GM18909 (cell line): ENCODE measurements at regions not wholly inside any gene's neighbourhood (a gene's known extent, or its start where the extent isn't known, plus 50 kb on each side); places are given as distances from the start of the nearest gene placed in this dataset.

ENCODE experiments used
- ATAC-seq: cut with Tn5 transposase; IDR thresholded peaks from one replicate; pipeline ENCODE4 v1.9.1; 2021; ENCODE audit warnings: mild to moderate bottlenecking; ENCODE audit not compliant: unreplicated experiment, poor library complexity

DNA sequence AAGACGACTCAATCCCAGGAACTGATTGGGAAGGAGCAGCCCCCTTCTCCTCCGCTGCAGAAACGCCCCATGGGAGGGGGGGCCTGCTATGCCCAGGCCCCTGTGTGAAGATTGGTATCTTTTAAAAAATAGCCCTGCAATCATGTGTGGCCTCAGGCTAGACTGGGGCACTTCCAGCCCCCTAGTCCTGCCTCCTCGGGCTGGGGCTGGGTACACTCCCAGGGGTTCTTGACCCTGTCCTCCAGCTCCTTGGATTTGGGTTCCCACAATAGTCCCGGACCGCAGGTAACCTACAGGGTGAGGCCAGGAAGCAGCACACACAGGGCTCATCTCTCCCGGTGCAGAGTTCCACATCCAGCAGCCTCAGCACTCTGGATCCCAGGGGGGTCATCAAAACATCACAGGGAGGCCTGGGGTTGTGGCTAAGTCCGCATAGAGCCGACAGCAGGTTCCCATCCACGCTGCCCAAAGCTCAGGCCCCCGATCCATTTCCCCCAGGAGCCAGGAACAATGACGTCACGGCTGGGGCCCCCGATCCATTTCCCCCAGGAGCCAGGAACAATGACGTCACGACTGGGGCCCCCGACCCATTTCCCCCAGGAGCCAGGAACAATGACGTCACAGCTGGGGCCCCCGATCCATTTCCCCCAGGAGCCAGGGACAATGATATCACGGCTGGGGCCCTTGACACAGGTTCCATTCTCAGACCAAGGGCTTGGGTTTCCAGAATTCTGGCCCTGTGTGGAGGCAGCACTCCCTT is 202.4 kb downstream of the IRF8 start:
- no peak for ATAC-seq

DNA sequence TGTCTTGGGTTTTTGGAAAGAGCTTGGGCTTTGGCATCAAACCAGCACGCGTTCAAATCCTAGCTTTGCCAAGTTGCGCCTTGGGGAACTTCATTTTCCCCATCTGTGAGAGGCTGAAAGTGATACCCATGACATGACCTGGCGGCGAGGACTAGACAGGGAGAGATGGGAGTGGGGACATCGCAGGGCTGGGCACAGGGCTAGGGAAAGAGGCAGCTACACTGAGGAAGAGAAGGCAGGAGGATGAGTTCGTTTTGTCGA is 202.9 kb downstream of the IRF8 start:
- ATAC-seq, result no peak

DNA sequence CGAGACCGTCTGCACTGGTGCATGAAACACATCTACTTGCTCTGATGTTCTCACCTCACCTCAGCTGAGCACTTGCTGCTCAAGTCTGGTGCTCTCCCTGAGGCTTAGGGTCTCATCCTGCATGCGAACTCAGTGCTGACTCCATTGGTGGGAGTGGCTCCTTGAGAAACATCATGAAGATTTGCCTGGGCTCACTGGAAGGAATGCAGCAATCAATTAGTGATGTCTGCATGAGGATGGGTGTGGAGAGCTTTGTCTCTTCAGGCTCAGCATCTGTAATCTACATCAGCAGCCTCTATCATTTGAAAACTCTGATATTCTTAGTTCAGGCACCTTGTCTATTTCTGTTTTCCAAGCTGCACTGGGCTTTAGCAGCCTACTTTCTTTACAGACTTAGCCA is 204.4 kb downstream of the IRF8 start:
- no peak for ATAC-seq

DNA sequence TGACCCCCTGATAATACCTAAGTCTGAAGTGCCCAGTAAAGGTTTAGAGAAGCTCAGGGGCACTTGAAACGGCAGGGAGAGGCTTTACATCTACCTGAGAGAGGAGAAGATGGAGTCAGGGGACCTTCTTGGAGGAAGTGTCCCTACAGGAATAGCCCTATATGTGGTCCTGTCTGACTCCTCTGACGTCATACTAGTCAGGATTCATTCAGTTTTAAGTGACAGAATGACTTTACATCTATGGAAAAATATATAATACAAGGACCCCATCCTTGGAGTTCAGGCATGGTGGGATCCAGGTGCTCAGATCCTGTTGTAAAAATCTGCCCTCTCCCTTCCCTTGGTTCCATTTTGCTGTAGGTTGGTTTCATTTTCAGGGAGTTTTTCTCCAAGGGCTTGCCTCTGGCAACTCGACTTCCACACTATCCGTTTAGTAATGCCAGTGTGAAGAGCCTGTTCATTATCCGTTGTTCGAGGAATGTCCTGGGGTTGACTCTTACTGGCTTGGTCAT is 205.6 kb downstream of the IRF8 start:
- no peak for ATAC-seq

GRCh38 chr16:86107215-86107825 is 208.4 kb downstream of the IRF8 start:
- no peak for ATAC-seq

DNA sequence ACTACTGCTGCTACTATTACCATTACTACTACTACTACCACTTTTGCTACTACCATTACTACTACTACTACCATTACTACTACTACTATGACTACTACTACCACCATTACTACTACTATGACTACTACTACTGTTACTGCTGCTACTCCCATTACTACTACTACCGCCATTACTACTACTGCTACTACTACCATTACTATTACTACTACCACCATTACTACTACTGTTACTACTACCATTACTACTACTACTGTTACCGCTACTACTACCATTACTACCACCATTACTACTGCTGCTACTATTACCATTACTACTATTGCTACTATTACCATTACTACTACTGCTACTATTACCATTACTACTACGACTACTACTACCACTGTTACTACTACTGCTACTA is 209.1 kb downstream of the IRF8 start:
- no peak for ATAC-seq

GRCh38 chr16:86110134-86110533 is 211.2 kb downstream of the IRF8 start:
- ATAC-seq, result no peak

- ATAC-seq, result no peak
Measured at GRCh38 chr16:86110726-86111125, 211.8 kb downstream of the IRF8 start.

DNA sequence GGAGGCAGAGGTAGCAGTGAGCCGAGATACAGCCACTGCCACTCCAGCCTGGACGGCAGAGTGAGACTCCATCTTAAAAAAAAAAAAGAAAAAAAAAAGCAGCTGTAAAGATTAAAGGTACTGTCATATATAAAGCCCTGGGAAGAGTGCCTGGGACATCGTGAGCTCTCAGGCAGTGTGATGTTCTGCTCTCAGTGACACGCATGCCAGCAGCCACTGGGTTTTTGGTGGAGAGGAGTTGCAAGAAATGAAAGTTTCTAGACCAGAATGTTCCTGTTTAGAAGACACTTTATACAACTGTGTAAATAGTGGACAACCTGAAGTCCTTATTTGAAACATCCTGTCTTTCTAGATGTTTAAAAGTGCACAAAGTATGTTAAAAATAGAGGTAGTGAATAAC is 213.2 kb downstream of the IRF8 start:
- ATAC-seq, result no peak

DNA sequence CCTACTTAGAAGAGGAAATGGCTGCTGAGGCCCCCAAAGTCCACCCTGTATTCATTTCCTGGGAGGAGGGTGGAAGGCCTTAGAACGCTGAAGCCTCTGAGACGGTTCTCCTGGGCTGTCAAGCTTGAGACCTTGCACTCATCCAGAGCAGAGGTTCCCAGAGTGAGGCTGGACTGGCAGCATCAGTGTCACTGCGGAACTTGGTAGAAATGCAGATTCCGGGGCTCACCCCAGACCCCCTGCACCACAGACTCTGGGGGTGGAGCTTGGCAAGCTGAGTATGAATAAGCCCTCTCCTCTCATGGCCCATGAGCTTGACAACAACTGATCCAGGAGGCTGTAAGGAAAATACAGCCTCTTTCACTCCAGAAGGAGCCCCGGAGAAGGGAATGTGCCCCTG is 218.3 kb downstream of the IRF8 start:
- ATAC-seq, result no peak

DNA sequence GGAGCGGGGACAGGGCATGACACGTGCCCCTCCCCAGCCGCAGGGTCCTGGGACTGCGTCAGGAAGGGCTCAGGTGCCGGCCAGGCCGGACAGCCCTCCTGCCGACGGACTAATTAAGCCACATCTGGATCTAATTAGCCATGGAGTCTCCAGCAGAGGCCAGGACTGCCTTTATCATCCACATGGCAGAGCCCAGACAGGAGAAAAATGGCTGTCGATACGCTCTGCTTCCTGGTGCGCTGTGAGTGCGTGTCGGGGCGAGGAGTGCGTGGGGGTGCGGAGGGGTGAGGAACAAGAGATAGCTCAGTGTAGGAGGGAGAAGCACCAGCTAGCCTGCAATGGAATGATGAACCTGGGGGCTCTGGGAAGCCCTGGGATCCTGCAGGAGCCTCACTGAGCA is 218.8 kb downstream of the IRF8 start:
- no peak for ATAC-seq

GRCh38 chr16:86118467-86119307 is 219.7 kb downstream of the IRF8 start:
- ATAC-seq, result no peak

GRCh38 chr16:86120201-86121192 is 221.5 kb downstream of the IRF8 start:
- no peak for ATAC-seq

- no peak for ATAC-seq
Measured at GRCh38 chr16:86121374-86122010, 222.5 kb downstream of the IRF8 start.

DNA sequence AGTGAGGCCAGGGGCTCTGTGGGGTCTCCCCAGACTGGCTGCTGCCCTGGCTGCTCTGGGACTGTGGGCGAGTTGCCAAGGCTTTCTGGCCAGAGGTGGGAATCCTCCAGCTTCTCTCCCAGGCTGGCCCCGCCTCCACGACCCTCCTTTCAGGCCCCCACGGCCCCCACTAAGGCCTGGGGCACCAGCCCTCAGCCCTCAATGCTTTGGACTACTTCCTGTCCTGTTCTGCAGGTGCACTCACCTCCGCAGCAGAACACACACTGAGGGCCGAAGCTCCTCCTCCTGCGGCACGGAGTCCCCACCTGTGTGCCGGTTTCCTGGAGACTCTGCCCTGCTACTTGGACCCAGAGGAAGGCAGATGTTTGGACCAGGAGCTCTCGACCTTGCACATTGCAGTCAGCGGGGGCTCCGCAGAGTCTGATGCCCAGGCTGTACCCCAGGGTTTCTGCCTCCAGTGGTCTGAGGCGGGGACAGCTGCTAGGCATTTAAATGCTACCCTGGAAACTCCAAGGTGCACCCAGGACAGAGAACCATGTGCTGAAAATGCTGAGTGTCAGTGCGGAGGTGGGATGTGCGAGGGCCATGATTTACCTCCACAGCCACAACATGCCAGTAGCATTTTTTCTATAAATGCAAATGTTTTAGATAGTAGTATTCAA is 223.8 kb downstream of the IRF8 start:
- no peak for ATAC-seq

DNA sequence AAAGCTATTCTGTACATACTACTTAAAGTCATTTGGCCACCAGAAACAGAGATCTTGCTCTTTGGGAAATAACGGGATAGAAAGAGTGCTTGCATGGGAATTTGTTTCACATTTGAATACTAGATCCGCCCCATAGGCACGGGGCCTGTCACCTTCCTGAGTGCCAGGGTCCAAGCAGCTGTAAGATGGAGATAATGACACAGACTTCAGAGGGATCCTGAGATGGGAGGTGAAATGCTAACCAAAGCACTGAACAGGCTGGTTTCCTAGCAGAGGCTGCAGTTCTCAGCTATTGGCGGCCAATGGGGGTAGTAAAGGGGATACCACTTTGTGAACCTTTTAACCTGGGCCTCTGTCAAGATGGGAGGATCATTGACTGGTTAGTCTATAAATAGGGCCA is 225.4 kb downstream of the IRF8 start:
- ATAC-seq, result no peak

- no peak for ATAC-seq
Measured at GRCh38 chr16:86126891-86127290, 227.9 kb downstream of the IRF8 start.

DNA sequence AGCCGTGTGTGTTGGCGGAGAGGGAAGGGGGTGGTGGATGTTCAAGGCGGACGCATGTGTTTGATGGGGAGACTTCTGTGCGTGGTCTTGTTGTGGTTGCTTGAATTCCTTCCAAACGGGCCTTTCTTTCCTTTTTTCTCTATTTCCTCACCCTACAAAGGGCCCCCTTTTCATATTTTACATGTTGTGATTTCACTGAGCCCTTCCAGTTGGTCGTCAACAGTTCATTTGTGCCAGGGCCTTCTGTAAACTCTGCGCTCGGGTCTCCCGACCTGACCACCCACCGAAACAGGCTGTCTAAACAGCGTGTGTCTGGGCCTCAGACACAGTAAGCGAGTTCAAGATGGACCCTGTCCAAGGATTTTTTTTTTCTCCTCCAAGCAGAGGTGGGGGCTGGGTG is 228.4 kb downstream of the IRF8 start:
- no peak for ATAC-seq

DNA sequence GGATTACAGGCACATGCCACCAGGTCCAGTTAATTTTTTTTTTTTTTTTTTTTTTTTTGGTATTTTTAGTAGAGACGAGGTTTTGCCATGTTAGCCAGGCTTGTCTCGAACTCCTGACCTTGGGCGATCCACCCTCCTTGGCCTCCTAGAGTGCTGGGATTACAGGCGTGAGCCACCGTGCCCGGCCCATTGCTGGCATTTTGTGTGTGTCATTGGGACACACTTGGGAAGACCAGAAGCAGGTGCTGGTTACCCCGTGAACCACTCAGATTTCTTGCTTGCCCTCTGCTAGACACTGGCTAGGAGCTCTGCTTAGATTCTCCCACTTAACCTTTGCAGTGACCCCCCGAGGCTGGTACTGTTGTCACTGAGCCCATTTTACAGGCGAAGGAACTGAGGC is 229.3 kb downstream of the IRF8 start:
- no peak for ATAC-seq
